Gastrocnemius medialis (tissue), 4 donors: ENCODE measurements at regions not wholly inside any gene's neighbourhood (a gene's known extent, or its start where the extent isn't known, plus 50 kb on each side); places are given as distances from the start of the nearest gene placed in this dataset.

Experiments
- ATAC-seq, 2 donors: fragments of 150-250 bp; one replicate each; pipeline ENCODE4 v1.9.1; 2016
- DNase-seq, 2 donors: peaks; one replicate each; pipeline ENCODE4 v3.0.0-alpha.2; 2019
- H3K27ac ChIP-seq, 4 donors: fragments of 200-600 bp; sonication (generic); 1 replicate in 1 of 4; 2 replicates in 3 of 4; pipeline ENCODE4 v1.5.1; 2016 to 2018; ENCODE audit warnings: mild to moderate bottlenecking in 2 of 4, moderate library complexity in 1 of 4
- H3K27me3 ChIP-seq, 3 donors: fragments of 200-600 bp; sonication (generic) in 2 of 3; 1 replicate in 1 of 3; 2 replicates in 2 of 3; pipeline versions ENCODE4 v1.5.1 to v1.6.0; 2016 to 2019; ENCODE audit warnings: mild to moderate bottlenecking in 1 of 3, moderate library complexity in 1 of 3
- H3K36me3 ChIP-seq, 2 donors: fragments of 200-600 bp; sonication (generic) in 1 of 2; one replicate each; pipeline ENCODE4 v1.5.1; 2017 to 2018
- H3K4me1 ChIP-seq, 2 donors: fragments of 200-600 bp; sonication (generic) in 1 of 2; one replicate each; pipeline ENCODE4 v1.5.1; 2016 to 2017; ENCODE audit warnings: mild to moderate bottlenecking in 2 of 2
- H3K4me3 ChIP-seq, 4 donors: fragments of 200-600 bp; sonication (generic) in 3 of 4; 1 replicate in 1 of 4; 2 replicates in 3 of 4; pipeline ENCODE4 v1.5.1; 2016 to 2019; ENCODE audit warnings: mild to moderate bottlenecking in 2 of 4
- H3K9me3 ChIP-seq, 3 donors: fragments of 200-600 bp; sonication (generic) in 2 of 3; 1 replicate in 1 of 3; 2 replicates in 2 of 3; pipeline ENCODE4 v1.5.1; 2016 to 2019
- CTCF ChIP-seq, 5 experiments: fragments of 450-650 bp in 3 of 5; fragments of 200-600 bp in 2 of 5; sonication (generic) in 2 of 5; IDR thresholded peaks in 4 of 5; conservative IDR thresholded peaks in 1 of 5; 1 replicate in 4 of 5; 2 replicates in 1 of 5; pipeline ENCODE4 v1.5.1; 2016 to 2019; ENCODE audit warnings: antibody characterized with exemption in 5 of 5, mild to moderate bottlenecking in 3 of 5, moderate library complexity in 3 of 5
- POLR2A ChIP-seq, 2 donors: fragments of 450-650 bp; IDR thresholded peaks; one replicate each; pipeline ENCODE4 v1.6.1; 2017; ENCODE audit warnings: antibody characterized with exemption in 2 of 2, mild to moderate bottlenecking in 2 of 2, moderate library complexity in 2 of 2
- in situ Hi-C, 4 donors: fragments of 200-750 bp; cut with MboI; loops; one replicate each; pipeline versions ENCODE4 v1.15.0 to v1.8.0; 2017; ENCODE audit warnings: low sequenced_read_pairs in 4 of 4
- intact Hi-C: fragments of 100-400 bp; cut with DNase I; formaldehyde crosslinking; loops from one replicate; pipeline ENCODE4 v1.15.1; 2023; ENCODE audit warnings: low total_unique reads

GRCh38 chr9:86765746-86766430, 181.4 kb downstream of the GAS1 start:
- Histone ChIP-seq H3K36me3 (no peaks in the 10 kb centered on the region), H3K27me3 (no peaks in the 10 kb centered on the region), H3K27ac (no peak overlapping the region), H3K4me1 (no peaks in the 10 kb centered on the region), H3K9me3 (no peaks in the 10 kb centered on the region), H3K4me3 (no peak overlapping the region)
- DNase-seq: no peak
- no peak for ATAC-seq
- TF ChIP-seq CTCF (IDR thresholded peaks at IDR 0.05 in 4 of 5, conservative IDR thresholded peaks at IDR 0.05 in 1 of 5): no peak
- TF ChIP-seq POLR2A (IDR thresholded peaks at IDR 0.05): no peak
- intact Hi-C loops: no loop called here
- in situ Hi-C loops: no loop called here

DNA sequence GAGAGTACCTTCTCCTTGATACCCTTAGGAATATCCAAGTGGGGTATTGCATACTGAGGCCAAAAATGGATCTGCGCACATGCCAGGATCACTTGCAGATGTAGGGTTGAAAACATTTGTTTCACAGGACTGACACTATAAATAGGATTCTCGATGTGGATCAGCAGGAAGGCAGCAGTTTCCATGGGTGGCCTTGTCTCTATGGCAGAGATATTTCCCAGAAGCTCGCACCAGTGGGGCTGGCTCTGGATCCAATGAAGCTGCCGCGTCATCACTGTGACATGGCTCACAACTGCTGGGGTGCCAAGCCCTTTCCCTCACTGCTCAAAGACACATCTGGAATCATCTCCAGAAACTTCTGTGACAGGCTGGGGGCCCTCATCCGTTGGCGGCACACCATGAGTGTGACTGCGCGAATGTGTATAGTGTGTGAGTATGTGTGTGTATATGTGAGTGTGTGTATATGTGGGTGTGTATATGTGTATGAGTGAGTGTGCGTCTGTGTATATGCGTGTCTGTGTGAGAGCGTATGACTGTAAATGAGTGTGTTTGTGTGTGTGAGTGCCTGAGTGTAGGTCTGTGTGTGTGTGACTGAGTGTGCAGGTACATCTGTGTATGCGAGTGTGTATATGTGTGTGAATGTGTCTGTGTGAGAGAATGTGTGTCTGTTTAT, 182.5 kb downstream of the GAS1 start:
- DNase-seq (no peak), ATAC-seq (no peak)
- intact Hi-C loops: no loop called here

GRCh38 chr9:86764221-86764624, 183.1 kb downstream of the GAS1 start:
- no peak overlapping the region for H3K4me3 ChIP-seq
- intact Hi-C loops: no loop called here
- in situ Hi-C loops: no loop called here
- no peaks in the 10 kb centered on the region for H3K4me1 ChIP-seq
- ATAC-seq (no peak), DNase-seq (no peak)
- TF ChIP-seq POLR2A (IDR thresholded peaks at IDR 0.05) (no peak), CTCF (IDR thresholded peaks at IDR 0.05 in 4 of 5, conservative IDR thresholded peaks at IDR 0.05 in 1 of 5) (no peak)
- no peaks in the 10 kb centered on the region for H3K27me3 ChIP-seq
- no peaks in the 10 kb centered on the region for H3K9me3 ChIP-seq
- H3K36me3 ChIP-seq: no peaks in the 10 kb centered on the region
- no peak overlapping the region for H3K27ac ChIP-seq

More for the DNA sequence above, 182.5 kb downstream of the GAS1 start:
- Histone ChIP-seq H3K36me3 (no peaks in the 10 kb centered on the region), H3K27ac (no peak overlapping the region), H3K27me3 (no peaks in the 10 kb centered on the region), H3K4me3 (no peak overlapping the region), H3K9me3 (no peaks in the 10 kb centered on the region), H3K4me1 (no peaks in the 10 kb centered on the region)
- TF ChIP-seq CTCF (IDR thresholded peaks at IDR 0.05 in 4 of 5, conservative IDR thresholded peaks at IDR 0.05 in 1 of 5) (no peak), POLR2A (IDR thresholded peaks at IDR 0.05) (no peak)
- in situ Hi-C loops: no loop called here

DNA sequence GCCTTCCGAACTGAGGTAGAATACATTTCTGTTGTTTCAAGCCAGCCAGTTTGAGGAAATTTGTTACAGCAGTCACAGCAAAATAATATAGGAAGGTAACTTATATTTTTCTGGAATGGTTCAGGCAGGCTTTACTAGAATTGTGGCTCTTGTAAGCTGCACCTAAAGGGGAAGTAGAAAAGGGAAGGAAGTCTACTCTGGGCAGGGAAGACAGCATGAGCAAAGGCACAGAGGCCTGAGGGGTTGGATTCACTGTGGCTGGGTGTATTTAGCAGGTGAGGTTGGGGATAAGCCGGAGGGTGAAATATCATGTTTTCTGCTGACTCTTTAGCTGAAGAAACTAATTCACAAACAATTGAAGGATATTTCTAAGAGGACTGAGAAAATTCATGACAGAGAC, 183.5 kb downstream of the GAS1 start:
- intact Hi-C loops: no loop called here
- no peak for ATAC-seq
- H3K4me3 ChIP-seq: no peak overlapping the region

More for the DNA sequence above, 183.5 kb downstream of the GAS1 start:
- no peaks in the 10 kb centered on the region for H3K4me1 ChIP-seq
- no peaks in the 10 kb centered on the region for H3K36me3 ChIP-seq
- no peaks in the 10 kb centered on the region for H3K27me3 ChIP-seq
- in situ Hi-C loops: no loop called here
- TF ChIP-seq CTCF (IDR thresholded peaks at IDR 0.05 in 4 of 5, conservative IDR thresholded peaks at IDR 0.05 in 1 of 5) (no peak), POLR2A (IDR thresholded peaks at IDR 0.05) (no peak)
- H3K9me3 ChIP-seq: no peaks in the 10 kb centered on the region
- H3K27ac ChIP-seq: no peak overlapping the region
- DNase-seq: no peak
